HG03442 (cell line): ENCODE measurements at regions not wholly inside any gene's neighbourhood (a gene's known extent, or its start where the extent isn't known, plus 50 kb on each side); places are given as distances from the start of the nearest gene placed in this dataset.
"Not testable (repeated sequence)": the region's sequence is repeated elsewhere in the genome, so short reads cannot be mapped to it uniquely, and the experiment has no call there.

ENCODE experiments used
- ATAC-seq: cut with Tn5 transposase; IDR thresholded peaks from one replicate; pipeline ENCODE4 v1.9.1; 2021; ENCODE audit warnings: mild to moderate bottlenecking, moderate library complexity; ENCODE audit not compliant: unreplicated experiment

GRCh38 chr4:86521373-86521969 is 72.6 kb upstream of the PTPN13 start:
- no peak for ATAC-seq

- no peak for ATAC-seq
Observed at GRCh38 chr4:86522349-86522748, 71.8 kb upstream of the PTPN13 start.

- no peak for ATAC-seq
Observed at GRCh38 chr4:86523333-86523732, 70.8 kb upstream of the PTPN13 start.

GRCh38 chr4:86527713-86528112 is 66.4 kb upstream of the PTPN13 start:
- ATAC-seq: not testable (repeated sequence)

GRCh38 chr4:86529436-86529835 is 64.7 kb upstream of the PTPN13 start:
- ATAC-seq: no peak

GRCh38 chr4:86530183-86530582 is 63.9 kb upstream of the PTPN13 start:
- ATAC-seq: peak; percentile 43

GRCh38 chr4:86531440-86531839 is 62.7 kb upstream of the PTPN13 start:
- no peak for ATAC-seq

- ATAC-seq: no peak
Observed at GRCh38 chr4:86532851-86533250, 61.3 kb upstream of the PTPN13 start.

GRCh38 chr4:86536151-86536550 is 58.0 kb upstream of the PTPN13 start:
- no peak for ATAC-seq

- ATAC-seq: no peak
Observed at GRCh38 chr4:86542319-86543027, 51.6 kb upstream of the PTPN13 start.

- ATAC-seq: no peak
Observed at GRCh38 chr4:86543080-86543479, 51.0 kb upstream of the PTPN13 start.

GRCh38 chr4:86543560-86544309 is 50.4 kb upstream of the PTPN13 start:
- ATAC-seq: no peak

- peak; percentile 91 for ATAC-seq
Observed at GRCh38 chr4:86544310-86544966, 49.7 kb upstream of the PTPN13 start.
